GM10266 (cell line): ENCODE measurements at regions not wholly inside any gene's neighbourhood (a gene's known extent, or its start where the extent isn't known, plus 50 kb on each side); places are given as distances from the start of the nearest gene placed in this dataset.

Source experiments
- DNase-seq: peaks from one replicate; pipeline ENCODE4 v3.0.0; 2012; ENCODE audit errors: extremely low spot score
- TF ChIP-seq, protein P1 (sequence below): IDR thresholded peaks from 2 replicates; pipeline ENCODE4 v1.5.1; 2012; ENCODE audit warnings: mild to moderate bottlenecking, low read depth; ENCODE audit not compliant: control insufficient read depth, insufficient read depth; ENCODE audit errors: missing control alignments

DNA sequence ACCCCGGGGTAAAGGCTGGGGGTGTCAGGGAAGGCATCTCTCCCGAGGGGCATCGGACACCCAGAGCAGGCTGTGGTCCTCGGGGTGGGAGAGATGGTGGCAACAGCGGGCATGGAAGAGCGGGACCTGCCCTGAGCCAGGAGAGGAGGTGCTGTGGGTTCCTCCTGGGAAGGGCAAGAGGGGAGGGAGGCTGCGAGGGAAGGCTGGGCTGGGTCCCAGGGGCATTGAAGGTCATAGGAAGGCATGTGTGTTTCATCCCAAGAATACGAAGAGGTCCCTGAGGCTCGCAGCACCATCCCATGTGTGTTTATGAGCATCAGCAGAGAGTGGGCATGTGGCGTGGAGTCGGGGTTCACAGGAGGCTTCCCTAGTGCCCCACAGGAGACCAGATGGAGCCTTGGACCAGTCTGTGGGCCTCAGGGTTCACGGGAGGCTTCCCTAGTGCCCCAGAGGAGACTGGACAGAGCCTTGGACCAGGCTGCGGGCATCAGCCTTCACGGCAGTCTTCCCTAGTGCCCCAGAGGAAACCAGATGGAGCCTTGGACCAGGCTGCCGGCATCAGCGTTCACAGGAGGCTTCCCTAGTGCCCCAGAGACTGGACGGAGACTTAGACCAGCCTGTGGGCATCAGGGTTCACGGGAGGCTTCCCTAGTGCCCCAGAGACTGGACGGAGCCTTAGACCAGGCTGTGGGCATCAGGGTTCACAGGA lies 420.6 kb downstream of the BRD1 start:
- TF ChIP-seq, protein P1, sequence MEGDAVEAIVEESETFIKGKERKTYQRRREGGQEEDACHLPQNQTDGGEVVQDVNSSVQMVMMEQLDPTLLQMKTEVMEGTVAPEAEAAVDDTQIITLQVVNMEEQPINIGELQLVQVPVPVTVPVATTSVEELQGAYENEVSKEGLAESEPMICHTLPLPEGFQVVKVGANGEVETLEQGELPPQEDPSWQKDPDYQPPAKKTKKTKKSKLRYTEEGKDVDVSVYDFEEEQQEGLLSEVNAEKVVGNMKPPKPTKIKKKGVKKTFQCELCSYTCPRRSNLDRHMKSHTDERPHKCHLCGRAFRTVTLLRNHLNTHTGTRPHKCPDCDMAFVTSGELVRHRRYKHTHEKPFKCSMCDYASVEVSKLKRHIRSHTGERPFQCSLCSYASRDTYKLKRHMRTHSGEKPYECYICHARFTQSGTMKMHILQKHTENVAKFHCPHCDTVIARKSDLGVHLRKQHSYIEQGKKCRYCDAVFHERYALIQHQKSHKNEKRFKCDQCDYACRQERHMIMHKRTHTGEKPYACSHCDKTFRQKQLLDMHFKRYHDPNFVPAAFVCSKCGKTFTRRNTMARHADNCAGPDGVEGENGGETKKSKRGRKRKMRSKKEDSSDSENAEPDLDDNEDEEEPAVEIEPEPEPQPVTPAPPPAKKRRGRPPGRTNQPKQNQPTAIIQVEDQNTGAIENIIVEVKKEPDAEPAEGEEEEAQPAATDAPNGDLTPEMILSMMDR = no peak

DNA sequence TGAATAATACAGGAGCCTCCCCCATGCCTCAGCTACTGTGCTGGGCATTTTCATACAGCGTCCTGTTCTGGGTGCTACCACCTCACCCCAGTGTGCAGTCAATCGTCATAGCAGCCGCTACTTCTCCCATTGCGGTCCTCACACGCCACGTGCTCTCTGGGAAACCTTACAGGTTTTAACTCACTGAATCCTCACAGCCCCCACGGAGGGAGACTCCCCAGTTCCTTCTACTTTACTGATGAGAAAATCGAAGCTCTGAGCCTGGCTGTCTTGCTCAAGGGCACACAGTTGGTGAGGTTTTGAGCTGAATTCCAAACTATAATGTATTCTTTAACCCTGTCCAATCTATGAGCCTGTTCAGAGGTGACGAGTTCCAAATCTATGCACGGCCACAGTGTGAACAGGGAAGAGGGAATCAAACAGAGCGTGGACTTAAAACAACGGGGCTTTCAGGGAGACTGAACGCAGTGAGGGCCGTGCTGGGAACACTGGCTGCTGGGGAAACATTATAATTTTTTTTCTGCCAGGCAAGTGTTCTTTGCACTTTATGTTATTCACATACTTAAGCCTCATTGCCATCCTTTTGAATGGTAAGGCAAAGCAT lies 421.5 kb downstream of the BRD1 start:
- no peak for DNase-seq
- TF ChIP-seq, protein P1 = no peak

More for the DNA sequence above, 420.6 kb downstream of the BRD1 start:
- DNase-seq = no peak

DNA sequence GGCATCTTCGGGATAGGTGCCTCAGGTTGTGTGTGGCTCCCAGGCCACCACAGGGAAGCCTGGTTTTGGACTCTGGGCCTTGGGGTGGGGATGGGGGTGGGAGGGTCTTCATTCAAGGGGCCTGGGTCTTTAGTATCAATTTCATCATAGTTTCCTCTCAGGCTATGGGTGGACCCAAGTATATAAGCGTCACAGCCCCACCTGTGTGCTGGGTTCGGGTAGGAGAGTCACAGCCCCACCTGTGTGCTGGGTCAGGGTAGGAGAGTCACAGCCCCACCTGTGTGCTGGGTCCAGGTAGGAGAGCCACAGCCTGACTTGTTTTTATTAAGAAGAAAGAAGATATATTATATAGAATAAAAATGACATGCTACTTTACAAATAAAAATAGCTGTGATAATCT lies 422.1 kb downstream of the BRD1 start:
- no peak for DNase-seq
- TF ChIP-seq, protein P1 = no peak

DNA sequence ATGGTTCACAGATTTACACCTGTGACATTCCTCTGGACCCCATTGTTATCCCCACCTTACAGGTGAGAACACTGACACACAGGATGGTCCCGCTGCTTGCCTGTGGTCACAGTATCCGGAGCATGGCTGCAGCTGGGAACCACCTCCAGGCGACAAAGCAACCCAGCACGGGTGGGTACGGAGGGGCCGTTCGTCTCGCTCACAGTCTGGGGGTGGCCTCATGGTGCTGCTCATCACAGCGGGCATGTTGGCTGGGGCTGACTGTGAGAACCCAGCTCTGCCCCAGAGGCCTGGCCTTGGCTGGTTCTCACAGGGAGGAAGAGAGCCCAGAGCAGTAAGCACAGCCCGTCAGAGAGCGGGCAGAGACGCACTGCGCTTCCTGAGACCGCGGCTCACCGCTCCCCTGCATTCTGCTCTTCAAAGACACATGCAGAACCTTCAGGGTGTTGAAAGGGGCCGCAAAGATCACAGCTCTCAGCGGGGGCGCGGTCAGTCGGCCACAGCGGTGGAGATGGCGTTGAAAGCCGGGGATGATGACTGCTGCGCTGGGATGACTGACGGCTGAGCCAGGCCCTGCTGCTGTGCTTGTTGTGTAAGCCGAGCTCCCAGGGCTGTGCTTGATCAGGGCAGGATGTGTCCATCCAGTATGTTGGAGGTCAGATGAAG lies 423.0 kb downstream of the BRD1 start:
- TF ChIP-seq, protein P1 = no peak
- DNase-seq = no peak

DNA sequence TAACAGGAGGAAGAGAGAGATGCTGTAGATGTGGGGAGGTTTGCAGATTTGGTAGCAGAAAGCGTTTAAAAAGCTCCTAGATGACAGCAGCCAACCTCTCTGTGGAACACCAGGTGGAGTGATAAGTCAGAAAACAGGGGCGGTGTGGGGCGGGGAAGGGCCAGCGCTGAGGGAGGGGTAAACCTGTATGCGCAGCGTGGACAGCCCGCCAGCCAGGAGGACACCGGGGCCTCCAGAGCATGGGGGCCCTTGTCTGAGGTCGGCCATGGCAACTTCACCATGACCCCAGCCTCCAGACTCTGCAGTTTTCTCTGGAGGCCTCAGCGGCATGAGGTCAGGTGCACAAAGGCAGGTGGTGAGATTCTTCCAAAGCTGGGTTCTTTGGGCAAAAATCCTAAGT lies 423.7 kb downstream of the BRD1 start:
- TF ChIP-seq, protein P1 = no peak
- DNase-seq = no peak

DNA sequence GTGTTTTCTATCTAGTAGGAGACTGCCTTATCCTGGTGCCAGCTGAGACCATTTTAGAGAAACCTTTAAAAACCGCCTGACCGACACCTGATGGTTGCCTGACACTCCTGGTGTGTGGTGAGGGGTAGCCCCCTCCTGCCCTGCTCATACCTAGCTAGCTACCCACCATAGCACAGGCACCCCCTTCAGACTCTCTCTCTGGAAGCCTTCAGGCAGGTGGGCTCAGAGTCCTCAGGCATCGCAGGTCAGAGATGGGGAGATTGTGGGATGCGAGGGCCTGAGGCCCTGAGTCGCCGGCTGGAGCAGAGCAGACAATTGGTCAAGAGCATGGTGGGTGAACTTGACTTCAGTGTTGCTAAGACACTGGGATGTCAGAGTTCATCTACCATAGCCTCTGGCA lies 424.6 kb downstream of the BRD1 start:
- TF ChIP-seq, protein P1 = no peak
- DNase-seq = no peak

DNA sequence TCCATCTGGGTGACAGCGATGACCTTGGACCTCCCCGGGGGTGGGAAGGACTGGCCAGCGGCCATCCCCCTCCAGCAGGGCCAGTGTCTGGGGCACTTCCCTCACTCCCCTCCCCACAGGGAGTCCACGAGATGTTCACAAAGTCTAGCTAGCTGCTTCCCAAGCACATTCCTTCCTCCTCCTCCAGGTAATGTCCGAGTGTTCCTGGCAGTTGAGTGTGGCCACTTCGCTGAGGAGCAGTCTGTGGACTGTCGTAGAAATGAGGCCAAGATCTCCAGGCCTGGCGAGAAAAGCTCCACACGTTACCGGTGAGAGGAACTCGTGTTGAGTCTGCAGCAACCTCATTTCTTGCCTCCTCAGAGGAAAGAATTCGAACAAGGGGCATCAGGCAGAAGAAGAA lies 425.5 kb downstream of the BRD1 start:
- no peak for DNase-seq

More for the DNA sequence above, 425.5 kb downstream of the BRD1 start:
- TF ChIP-seq, protein P1 = no peak
